Subcutaneous abdominal adipose tissue (tissue), 5 donors: ENCODE measurements at regions not wholly inside any gene's neighbourhood (a gene's known extent, or its start where the extent isn't known, plus 50 kb on each side); places are given as distances from the start of the nearest gene placed in this dataset.

Experiments
- H3K27ac ChIP-seq: one replicate; pipeline ENCODE4 v1.7.0; 2013; ENCODE audit warnings: low read depth, mild to moderate bottlenecking, inconsistent platforms, low read length, moderate library complexity
- H3K27me3 ChIP-seq, 5 donors: one replicate each; pipeline ENCODE4 v1.7.0; 2013; ENCODE audit warnings: low read length in 5 of 5, inconsistent platforms in 1 of 5; ENCODE audit not compliant: control insufficient read depth in 5 of 5, insufficient read depth in 4 of 5
- H3K36me3 ChIP-seq, 5 donors: one replicate each; pipeline ENCODE4 v1.7.0; 2013; ENCODE audit warnings: low read length in 5 of 5; ENCODE audit not compliant: control insufficient read depth in 5 of 5, insufficient read depth in 5 of 5
- H3K4me1 ChIP-seq, 5 donors: one replicate each; pipeline ENCODE4 v1.7.0; 2013; ENCODE audit warnings: low read length in 5 of 5, mild to moderate bottlenecking in 3 of 5, moderate library complexity in 1 of 5; ENCODE audit not compliant: control insufficient read depth in 5 of 5, insufficient read depth in 5 of 5
- H3K4me3 ChIP-seq, 5 donors: one replicate each; pipeline ENCODE4 v1.7.0; 2013; ENCODE audit warnings: low read length in 5 of 5, low read depth in 1 of 5
- H3K9ac ChIP-seq, 5 donors: one replicate each; pipeline ENCODE4 v1.7.0; 2013; ENCODE audit warnings: low read length in 5 of 5, mild to moderate bottlenecking in 4 of 5, moderate library complexity in 3 of 5
- H3K9me3 ChIP-seq, 5 donors: one replicate each; pipeline ENCODE4 v1.7.0; 2013; ENCODE audit warnings: low read length in 5 of 5; ENCODE audit not compliant: control insufficient read depth in 5 of 5
- donor health status: healthy.
- donor health status: healthy.
- donor health status: healthy.
- donor health status: healthy.
- donor health status: healthy.

DNA sequence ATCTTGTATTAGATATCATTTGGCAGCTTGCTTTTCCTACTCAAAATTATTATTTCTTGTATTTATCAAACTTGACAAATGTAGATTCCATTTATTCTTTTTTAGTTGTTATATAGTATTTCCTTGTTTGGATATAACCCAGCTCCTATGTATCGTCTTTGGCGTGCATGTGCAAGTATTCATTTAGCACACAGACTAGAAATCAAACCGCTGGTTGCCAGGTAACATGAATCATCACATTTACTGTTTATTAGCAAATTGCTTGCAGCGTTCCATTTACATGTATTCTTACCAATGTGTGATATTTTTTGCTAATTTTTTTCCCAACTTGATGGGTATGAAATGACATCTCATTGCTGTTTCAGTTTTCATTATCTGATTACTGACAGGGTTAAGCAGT, 2089.7 kb upstream of the CELF4 start:
- Histone ChIP-seq H3K27me3 (no peaks in the 10 kb centered on the region), H3K27ac (no peak overlapping the region), H3K4me1 (no peaks in the 10 kb centered on the region), H3K9me3 (no peaks in the 10 kb centered on the region), H3K36me3 (no peaks in the 10 kb centered on the region), H3K9ac (no peak overlapping the region), H3K4me3 (peak overlapping the region in 1 of 5 donors; percentile 15)

DNA sequence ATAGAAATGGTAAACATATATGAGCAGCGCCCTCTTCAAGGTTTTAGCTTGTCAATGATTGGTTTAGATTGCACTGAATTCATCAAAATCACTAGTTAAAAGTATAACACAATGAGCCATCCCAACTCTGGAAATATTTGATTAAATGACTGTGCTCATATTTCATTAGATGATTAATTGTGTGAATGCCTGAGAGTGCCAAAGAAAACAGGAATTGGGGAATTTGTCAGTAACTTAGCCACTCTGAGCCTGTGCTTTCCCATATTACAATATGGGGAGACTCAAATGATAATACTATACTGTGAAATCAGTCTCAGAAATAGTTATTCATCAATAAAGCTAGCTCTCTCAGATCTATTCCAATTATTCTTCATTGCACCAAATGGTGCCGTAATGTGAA, 2087.6 kb upstream of the CELF4 start:
- H3K9me3 ChIP-seq: no peaks in the 10 kb centered on the region
- H3K4me3 ChIP-seq: no peak overlapping the region
- no peak overlapping the region for H3K9ac ChIP-seq
- H3K27ac ChIP-seq: no peak overlapping the region
- no peaks in the 10 kb centered on the region for H3K36me3 ChIP-seq
- no peaks in the 10 kb centered on the region for H3K27me3 ChIP-seq
- no peaks in the 10 kb centered on the region for H3K4me1 ChIP-seq

DNA sequence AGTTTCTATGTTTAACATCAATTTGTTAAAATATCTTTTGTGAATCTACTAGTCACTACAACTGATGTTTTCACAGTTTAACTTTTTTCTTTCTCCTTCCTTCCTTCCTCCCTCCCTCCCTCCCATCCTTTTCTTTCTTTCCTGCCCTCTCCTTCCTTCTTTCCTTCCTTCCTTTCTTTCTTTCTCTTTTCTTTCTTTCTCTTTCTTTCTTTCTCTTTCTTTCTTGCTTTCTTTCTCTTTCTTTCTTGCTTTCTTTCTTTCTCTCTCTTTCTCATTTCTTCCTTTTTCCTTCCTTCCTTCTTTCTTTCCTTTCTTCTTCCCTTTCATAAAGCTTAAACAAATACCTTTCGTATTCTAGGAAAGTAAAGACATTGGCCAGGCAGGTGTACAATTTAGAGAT, 2083.0 kb upstream of the CELF4 start:
- Histone ChIP-seq H3K27ac (no peak overlapping the region), H3K9me3 (no peaks in the 10 kb centered on the region), H3K36me3 (no peaks in the 10 kb centered on the region), H3K4me1 (no peaks in the 10 kb centered on the region), H3K4me3 (no peak overlapping the region), H3K9ac (no peak overlapping the region), H3K27me3 (no peaks in the 10 kb centered on the region)

DNA sequence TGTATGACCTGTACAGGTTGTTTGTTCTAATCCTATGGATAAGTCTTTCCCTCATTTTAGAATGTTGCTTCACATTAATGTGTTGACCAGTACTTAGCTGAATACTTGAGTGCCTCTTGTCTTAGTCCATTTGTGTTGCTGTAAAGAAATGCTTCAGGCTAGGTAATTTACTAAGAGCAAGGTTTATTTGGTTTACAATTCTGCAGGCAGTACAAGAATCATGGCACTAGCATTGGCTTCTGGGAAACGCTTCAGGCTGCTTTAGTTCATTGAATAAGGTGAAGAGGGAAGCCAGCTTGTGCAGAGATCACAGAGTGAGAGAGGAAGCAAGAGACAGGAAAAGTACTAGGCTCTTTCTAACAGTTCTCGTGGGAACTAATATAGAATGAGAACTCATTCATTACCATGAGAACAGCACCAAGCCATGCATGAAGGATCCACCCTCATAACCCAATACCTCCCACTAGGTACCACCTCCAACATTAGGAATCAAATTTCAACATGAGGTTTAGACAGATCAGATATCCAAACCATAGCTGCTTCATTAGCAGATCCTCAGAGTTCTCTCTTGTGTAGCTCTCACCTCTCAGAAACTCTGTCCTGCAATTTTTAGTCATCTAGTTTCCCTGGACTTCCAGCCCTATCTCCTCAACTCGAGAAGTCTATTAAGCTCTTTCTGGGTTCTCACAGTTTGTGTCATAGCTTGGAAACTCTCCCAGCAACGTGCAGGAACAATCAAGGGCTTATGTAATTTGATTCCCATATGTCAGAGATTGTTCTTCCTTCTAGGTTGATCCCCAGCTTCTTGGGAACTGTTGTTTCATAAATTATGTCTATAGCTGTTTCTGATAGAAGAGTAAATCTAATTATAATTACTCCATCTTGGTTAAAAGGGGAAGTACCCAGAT, 2082.3 kb upstream of the CELF4 start:
- no peaks in the 10 kb centered on the region for H3K4me1 ChIP-seq
- no peaks in the 10 kb centered on the region for H3K36me3 ChIP-seq
- no peak overlapping the region for H3K27ac ChIP-seq
- H3K9me3 ChIP-seq: no peaks in the 10 kb centered on the region
- no peak overlapping the region for H3K9ac ChIP-seq
- H3K27me3 ChIP-seq: no peaks in the 10 kb centered on the region
- H3K4me3 ChIP-seq: no peak overlapping the region

DNA sequence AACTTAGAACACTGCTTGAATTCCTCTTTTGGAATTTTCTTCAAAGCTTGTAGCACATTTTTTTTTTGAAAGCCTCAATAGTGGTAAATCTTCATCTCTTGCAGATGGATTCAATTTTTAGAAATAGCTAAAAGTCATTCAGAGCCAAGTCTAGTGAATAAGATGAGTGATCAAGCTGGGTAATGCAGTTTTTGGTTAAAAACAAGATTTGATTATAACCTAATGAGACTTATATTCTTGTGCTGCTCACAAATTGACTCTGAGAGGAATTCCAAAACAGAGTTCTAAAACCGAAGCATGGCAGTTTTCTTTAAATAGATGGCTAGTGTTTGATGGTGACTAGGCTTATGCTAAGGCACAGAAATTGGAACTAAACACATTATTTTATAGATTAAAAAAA, 2072.6 kb upstream of the CELF4 start:
- Histone ChIP-seq H3K27me3 (no peaks in the 10 kb centered on the region), H3K27ac (no peak overlapping the region)

DNA sequence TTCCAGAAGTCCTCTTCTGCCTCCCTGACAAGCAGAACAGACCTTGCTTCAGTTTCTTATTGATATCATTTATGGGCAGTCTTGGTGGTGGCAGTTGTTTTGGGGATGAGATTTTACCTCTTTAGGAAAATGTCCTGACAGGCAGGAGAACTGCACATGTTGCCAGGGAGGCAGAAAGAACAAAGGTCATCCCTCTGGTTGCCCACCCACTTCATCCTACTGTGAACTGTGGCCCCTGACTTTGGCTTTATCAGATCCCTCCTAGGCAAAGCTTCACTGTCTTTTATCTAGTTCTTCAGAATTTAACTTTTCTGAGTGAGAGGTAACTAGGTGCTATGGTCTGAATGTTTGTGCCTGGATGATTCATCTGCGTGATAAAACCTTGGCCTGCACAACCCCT, 2071.3 kb upstream of the CELF4 start:
- Histone ChIP-seq H3K9ac (no peak overlapping the region), H3K9me3 (no peaks in the 10 kb centered on the region), H3K27ac (no peak overlapping the region), H3K4me1 (peaks cover 0 to 10% (median 0%) of the 10 kb centered on the region in 5 donors), H3K36me3 (no peaks in the 10 kb centered on the region), H3K4me3 (no peak overlapping the region), H3K27me3 (no peaks in the 10 kb centered on the region)

More for the DNA sequence above, 2072.6 kb upstream of the CELF4 start:
- no peak overlapping the region for H3K4me3 ChIP-seq
- no peaks in the 10 kb centered on the region for H3K9me3 ChIP-seq
- H3K4me1 ChIP-seq: peaks cover 0 to 10% (median 0%) of the 10 kb centered on the region in 5 donors
- H3K9ac ChIP-seq: no peak overlapping the region
- no peaks in the 10 kb centered on the region for H3K36me3 ChIP-seq

DNA sequence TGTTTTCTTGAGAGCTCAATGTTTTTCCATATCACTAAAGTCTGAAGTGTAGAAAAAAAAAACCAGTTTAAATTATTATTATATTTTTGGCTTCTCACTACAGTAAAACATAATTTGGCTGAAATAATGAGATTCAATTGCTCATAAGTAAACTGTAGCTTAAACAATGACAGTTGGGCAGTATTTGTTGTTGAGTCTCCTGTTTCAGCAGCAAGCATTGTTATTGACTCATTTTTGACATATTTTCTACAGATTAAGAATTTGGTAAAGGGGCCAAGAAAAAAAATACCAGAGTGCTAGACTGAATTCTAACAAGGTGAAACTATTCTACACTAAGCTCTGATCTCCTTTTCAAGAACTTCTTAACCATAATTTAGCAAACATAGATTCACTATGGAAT, 2070.4 kb upstream of the CELF4 start:
- Histone ChIP-seq H3K9me3 (no peaks in the 10 kb centered on the region), H3K27ac (no peak overlapping the region), H3K9ac (no peak overlapping the region), H3K4me1 (peaks cover 0 to 10% (median 0%) of the 10 kb centered on the region in 5 donors), H3K27me3 (no peaks in the 10 kb centered on the region), H3K4me3 (no peak overlapping the region), H3K36me3 (no peaks in the 10 kb centered on the region)

DNA sequence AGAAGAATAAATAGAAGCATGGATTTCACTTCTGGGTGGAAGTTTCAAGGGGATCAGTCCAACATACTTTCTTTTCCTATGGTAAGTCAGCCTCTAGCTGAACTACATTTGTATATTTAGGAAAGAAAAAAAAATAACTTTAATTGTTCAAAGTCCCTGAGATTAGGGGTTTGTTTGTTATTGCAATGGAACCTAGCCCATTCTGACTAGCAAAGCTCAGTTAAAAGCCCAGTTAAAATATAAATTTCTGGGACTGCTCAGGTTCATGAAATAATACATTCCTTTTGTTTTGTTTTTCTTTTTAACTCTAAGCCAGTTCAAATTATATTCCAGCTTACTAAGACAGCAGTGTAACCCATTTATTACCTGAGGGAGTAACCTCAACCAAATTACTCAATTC, 2069.6 kb upstream of the CELF4 start:
- no peaks in the 10 kb centered on the region for H3K9me3 ChIP-seq
- no peaks in the 10 kb centered on the region for H3K36me3 ChIP-seq
- H3K4me3 ChIP-seq: no peak overlapping the region
- H3K4me1 ChIP-seq: peaks cover 0 to 10% (median 0%) of the 10 kb centered on the region in 5 donors
- no peak overlapping the region for H3K27ac ChIP-seq
- H3K9ac ChIP-seq: no peak overlapping the region
- H3K27me3 ChIP-seq: no peaks in the 10 kb centered on the region

DNA sequence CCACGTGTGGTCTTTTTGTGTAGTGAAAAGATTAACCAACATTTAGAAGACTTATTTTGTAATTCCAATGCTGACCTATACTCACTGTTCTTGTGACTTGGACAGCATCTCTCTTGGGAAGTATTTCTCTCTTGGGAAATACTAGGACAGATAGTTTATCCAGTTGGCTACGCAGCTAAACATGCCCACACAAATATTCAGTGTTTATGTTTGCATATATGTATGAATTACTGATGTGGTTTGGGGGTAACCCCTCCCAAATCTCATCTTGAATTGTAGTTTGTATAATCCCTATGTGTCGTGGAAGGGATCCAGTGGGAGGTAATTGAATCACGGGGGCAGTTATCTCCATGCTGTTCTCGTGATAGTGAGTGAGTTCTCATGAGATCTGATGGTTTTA, 2062.3 kb upstream of the CELF4 start:
- Histone ChIP-seq H3K4me3 (peak overlapping the region in 1 of 5 donors; percentile 17), H3K9ac (no peak overlapping the region), H3K27ac (no peak overlapping the region), H3K27me3 (no peaks in the 10 kb centered on the region), H3K36me3 (no peaks in the 10 kb centered on the region), H3K9me3 (no peaks in the 10 kb centered on the region), H3K4me1 (peaks cover 0 to 13% (median 8%) of the 10 kb centered on the region in 5 donors)

DNA sequence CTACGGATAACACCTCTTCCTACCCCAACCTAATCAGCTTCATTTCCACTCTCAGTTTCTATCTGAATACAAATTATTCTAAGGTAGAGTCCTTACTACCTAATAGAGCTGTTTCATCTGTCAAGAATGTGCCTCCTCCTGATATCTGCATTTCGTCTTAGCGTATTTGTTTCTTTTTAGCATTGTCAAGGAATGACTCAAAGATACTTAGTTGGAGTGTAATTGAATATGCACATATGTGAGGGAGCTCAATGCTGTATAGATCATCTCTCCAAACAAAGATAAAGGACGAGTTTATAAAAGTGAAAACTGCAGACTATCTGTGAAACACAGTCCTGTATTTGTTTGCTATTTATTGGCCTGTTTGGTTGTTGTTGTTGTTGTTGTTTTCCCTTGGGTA, 2059.4 kb upstream of the CELF4 start:
- H3K9me3 ChIP-seq: no peaks in the 10 kb centered on the region
- H3K4me1 ChIP-seq: peaks cover 0 to 13% (median 8%) of the 10 kb centered on the region in 5 donors
- no peaks in the 10 kb centered on the region for H3K27me3 ChIP-seq
- no peaks in the 10 kb centered on the region for H3K36me3 ChIP-seq
- no peak overlapping the region for H3K4me3 ChIP-seq
- H3K27ac ChIP-seq: no peak overlapping the region
- no peak overlapping the region for H3K9ac ChIP-seq
